Limb (tissue), 2 donors: ENCODE measurements at regions not wholly inside any gene's neighbourhood (a gene's known extent, or its start where the extent isn't known, plus 50 kb on each side); places are given as distances from the start of the nearest gene placed in this dataset.

ENCODE experiments used
- DNase-seq, 2 donors: peaks; one replicate each; pipeline ENCODE4 v3.0.0-alpha.2; 2016; ENCODE audit errors: extremely low spot score in 2 of 2

DNA sequence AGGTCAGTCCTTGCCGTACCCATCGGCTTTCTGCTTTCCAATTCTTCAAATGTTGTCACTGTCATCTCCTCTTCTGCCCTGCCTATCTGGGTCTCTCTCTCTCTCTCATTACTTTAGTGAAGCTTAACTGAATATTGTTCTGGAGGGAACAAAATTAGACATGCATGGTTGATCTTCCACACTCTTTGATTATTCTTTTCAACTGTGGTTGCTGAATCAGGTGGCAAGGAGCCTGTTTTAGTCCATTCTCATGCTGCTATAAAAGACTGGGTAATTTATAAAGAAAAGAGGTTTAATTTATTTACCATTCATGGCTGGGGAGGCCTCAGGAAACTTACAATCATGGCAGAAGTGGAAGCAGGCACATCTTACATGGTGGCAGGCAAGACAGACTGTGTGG is 157.9 kb downstream of the ARL4C start:
- no peak for DNase-seq

DNA sequence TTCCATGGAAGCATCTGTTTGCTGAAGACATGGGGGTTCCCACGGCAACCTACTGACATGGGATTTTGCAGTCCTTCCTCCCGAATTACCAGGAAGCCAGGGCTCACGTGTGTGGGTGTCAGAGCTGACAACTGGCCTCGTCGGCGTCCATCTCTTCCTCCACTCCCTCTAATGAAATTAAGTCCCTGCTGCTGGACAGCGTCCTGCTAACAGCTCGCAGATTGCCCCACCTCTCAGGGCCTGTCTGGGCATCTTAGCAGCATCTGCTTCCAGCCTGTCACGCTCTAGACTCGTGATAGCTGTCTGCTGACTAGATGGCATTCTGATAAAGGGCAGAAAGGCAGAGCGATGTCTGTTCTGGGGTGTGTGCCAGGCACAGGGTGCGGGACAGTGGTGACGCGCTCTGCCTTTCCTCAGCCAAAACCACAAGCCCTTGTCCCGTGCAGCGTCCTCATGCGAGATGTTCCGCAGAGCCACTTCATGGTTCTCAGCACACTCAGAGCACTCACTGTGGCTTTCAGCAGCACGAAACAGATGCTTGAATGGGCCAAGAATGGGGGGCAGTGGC is 161.1 kb downstream of the ARL4C start:
- DNase-seq, result peak; percentile 61 to 73

DNA sequence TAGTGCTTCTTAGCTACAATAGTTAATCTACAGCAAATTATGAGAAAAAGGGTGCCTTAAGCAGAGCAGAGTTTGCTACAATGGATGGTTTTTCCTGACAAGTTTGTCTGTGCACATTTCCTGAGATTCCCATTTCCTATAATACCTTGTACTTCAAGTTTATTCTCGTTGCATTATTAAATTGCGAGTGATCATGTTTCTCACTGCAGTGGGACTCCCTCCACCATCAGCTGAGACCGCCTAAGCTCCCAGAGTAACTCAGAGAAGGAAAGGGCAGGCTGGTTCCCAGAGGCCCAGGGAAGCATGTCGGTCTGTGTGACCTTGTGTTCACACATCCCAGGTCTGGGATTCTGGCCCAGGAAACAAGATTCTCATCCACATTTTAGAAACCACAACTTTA is 162.1 kb downstream of the ARL4C start:
- DNase-seq, result no peak

DNA sequence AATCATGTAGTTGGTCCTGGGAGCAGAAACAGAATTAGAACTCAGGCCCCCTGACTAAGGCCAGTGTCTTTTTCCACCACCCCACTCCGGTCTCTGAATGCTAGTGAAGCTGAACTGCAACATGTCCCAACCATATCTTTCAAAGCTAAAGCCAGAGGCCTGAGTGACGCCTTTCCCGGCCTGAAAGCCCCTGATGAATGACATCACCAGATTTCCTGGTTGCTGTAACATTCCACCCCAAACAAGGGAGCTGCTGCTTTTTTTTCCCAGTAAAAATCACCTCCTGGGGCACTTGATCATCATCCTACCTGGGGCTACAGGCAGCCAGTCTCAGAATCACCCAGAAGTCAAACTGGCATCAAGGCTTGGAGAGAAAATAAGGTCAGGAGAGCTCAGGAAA is 162.7 kb downstream of the ARL4C start:
- DNase-seq, result no peak

DNA sequence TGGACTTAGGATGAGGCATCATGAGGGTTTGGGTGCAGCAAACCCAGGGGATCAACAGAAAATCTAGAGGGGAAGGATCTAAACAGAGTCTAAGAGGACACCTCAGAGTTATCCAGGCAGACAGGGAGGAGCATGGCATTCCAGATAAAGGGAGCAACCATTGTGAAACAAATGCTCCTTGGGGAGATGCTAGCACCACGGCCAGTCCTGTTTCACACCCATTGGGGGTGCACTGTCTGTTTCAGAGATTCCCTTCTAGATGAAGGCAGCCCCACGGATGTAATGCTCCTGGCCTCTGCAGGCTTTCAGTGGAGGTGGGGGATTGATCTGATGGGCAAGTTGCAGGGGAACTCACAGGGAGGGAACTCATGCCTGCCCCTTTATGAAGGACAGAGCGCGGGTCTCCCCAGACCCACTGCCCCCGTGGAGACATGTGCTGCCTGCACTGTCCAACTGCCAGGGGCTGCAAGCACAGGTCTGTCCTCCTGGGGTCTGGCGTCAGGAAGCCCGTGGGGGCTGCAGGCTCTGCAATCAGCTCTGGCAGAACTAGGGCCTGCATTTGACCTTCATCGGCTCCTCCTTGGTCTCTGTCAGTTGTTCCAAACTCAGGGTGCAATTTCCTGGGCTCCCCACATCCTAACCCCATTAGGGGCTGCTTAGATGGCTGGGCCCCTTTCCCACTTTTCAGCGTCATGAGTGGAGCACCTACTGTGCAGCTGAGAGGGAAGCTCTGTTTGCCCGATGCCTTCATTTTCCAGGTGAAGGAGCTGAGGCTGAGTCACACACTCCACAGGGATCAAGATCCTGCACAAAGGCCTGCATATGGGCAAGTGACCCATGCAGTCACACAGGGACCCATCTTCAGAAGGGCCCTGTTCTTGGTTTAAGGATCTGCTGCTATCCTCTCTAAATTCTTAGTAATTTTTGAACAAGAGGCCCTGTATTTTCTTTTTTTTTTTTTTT is 163.4 kb downstream of the ARL4C start:
- no peak for DNase-seq

DNA sequence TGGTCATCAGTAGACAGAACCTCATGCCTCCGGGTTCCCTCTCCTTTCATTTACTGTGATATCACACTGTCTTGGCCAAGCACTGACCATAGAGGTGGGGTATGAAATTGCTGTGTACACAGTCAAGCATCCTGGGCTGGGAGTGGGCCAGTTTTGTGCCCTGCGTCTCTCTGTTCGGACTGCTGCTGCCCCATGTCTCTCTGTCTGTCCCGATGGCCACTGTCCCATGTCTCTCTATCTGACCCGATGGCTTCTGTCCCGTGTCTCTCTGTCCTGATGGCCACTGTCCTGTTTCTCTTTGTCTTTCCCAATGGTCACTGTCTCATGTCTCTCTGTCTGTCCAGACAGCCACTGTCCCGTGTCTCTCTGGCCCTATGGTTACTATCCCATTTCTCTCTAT is 164.9 kb downstream of the ARL4C start:
- no peak for DNase-seq

DNA sequence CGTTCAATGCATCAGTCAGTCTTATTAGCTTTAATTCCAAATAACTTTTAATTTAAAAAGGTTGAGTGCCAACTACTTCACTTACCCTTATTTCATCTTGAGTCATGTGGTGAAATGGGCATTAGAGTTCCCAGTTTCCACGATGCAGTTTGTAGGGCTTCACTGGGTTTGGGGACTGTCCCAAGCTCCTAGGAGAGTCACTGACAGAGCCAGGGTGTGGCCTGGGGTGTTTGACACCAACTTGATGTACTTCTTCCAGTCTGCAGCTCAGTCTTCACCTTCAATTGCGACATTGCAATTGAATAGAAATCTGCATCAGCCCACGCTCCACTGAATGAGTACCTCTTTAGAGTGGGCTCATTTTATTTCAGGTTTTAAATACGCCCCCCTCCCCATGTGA is 165.3 kb downstream of the ARL4C start:
- DNase-seq, result no peak

DNA sequence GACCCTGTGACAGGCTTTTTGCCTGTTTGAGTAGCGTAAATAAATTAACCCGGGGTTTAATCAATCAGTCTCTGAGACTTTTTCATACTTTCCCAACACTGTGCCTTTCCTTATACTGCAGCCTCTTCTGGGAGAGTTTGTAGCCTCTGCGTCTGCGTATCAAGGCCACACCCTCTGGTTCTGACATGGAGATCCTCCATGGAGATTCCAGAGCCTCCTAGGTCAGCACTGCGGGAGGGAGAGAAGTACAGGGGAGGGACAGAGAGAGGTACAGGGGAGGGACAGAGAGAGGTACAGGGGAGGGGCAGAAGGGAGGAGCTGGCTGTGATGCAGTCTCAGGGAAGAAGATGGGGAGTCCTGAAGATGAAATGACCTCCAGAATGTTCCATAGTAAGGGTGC is 166.0 kb downstream of the ARL4C start:
- DNase-seq, result no peak

DNA sequence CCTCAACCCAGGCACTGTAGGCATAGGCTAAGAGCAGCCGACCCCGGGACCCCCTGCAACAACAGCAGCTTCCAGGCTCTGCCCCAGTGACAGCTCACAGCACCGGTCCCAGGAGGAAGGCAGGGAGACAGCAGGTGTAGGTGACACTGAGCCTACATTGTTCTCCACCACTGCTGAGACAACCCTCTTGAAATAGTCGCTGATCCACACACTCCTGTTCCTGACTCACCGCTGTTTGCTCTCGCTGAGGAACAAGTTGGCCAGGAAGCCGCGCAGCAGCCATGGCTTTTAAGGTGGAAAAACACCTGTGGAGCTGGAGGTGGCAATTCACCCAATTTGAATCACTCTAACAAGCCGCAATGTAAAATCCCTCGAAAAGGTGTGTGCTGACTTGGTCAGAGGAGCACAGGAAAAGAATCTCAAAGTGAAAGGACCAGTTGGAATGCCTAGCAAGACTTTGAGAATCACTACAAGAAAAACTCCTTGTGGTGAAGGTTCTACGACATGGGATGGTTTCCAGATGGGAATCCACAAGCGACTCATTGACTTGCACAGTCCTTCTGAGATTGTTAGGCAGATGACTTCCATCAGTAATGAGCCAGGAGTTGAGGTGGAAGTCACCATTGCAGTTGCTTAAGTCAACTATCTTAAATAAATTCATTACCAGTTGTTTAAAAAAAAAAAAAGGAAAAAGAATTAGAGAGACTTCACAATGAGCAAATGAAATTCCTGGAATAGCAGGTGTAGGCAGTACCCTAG is 167.5 kb downstream of the ARL4C start:
- DNase-seq, result no peak

DNA sequence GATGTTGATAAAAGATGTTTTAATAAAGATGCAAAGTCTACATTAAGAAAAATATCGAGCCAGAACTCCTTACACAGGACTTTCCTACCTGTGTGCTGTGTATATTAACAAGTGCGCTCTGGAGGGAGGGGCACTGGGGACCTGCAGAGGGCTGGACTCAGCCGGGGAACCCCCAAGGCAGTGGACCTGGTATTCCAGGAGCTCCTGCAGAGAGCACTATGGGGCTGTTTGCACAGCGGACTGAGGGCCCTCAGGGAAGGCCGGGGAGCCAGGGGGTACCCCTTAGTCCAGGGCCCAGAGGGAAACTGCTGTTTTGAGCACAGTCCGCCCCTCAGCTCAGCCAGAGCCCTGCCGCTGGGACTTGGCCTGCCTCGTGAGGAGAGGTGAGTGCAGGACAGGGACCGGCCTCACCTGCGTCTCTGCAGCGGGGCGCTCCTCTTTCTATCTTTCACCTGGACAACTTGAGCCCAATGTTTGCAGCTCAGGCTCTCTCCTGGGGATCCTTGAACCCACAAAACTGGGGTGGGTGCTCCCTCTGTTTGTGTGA is 168.4 kb downstream of the ARL4C start:
- DNase-seq, result no peak

DNA sequence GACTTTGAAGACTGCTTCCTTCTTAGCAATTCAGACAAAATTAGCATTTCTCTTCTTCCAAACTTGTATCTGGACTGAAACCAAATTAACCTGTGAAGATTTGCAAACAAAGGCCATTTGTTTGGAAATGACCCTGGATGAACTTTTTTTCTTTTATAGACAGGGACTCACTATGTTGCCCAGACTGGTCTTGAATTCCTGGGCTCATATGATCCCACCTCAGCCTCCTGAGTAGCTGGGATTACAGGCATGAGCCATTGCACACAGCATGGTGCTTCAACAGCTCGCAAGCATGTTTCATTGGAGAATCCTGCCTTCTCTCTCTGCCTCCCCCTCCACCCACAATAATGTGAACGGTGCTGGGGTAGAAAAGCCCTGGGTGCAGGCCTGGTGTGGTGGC is 170.2 kb downstream of the ARL4C start:
- no peak for DNase-seq

DNA sequence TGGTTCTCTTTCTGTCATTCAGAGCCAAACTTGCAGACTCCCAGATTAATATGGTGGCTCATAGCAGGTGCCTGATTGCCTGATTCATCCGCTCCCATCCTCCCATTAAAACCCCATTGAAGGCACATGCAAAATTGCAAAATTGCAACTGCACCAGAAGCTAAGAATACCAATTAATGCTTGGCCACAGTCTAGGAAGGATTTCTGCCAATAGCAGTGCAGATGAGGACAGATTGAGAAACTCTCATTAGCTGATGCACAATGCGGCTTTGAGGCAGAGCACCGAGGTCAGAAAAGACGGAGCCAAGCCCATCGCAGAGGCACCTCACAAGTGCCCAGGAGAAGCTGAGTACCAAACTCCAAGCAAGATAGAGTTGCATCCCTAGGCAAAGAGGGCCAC is 172.8 kb downstream of the ARL4C start:
- DNase-seq, result no peak

DNA sequence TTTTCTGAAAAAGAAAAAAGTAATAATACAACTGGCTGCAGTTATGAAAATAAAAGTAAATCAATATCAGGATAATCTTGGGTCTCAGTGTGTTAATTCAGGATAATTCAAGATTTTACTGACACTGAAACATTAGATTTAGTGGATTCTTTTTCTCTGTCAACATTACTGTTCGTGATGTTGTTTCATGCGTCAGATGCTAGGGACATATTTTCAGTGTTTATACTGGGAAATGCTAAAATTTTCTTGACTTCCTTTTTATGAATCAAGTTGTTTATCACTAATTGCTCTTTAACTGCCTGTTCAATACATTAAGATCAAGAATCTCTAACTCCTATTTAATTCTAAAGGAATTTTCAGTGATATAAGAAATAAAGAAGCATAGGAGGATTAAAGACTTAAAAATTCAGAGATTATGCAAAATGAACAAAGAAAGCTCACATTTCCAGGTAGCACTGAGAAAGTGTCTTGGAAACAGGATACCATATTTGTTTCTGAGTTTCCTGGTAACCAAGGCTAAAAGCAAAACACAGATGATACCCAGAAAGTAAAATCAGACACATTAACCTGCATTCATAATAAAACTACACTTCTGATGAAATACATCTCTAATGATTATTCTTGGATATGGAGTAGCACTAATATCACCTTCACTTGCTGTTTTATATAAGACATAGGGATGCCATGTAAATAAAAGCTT is 174.0 kb downstream of the ARL4C start:
- no peak for DNase-seq

DNA sequence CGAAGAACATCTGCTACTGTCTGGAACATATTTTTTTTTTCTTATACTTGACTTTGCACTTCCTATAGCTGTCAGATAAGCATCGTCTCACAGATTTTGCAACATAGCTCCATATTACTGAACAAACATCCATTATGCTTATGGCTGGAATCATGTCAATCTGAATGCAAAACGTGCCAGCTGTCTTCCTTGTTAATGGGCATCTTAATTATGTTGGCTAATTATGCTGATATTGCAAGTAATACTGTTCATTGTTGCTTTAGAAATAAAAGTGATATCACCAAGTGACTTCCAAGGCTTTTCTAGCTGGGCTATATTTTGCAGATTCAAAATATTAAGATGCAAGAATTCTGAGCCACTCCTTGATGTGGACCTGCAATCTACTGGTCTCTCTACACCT is 176.8 kb downstream of the ARL4C start:
- no peak for DNase-seq

DNA sequence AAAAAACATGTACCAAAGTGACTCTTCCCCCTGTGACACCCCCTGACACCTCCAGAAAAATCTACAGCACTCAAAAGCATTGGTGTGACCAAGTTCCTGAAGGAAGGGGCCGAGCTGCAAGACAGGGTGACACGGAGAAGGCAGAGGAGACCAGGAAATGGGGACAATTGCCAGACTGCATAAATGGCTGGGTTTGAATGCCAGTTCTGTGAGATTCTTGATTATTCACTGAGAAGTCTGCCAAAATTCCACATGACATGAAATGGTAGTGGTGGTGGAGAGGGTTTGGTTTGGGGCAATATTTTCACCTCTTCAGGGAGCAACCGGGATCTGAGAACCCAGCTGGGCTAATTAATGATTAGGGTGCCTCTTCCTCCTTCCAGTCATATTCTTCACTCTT is 178.5 kb downstream of the ARL4C start:
- DNase-seq, result no peak

DNA sequence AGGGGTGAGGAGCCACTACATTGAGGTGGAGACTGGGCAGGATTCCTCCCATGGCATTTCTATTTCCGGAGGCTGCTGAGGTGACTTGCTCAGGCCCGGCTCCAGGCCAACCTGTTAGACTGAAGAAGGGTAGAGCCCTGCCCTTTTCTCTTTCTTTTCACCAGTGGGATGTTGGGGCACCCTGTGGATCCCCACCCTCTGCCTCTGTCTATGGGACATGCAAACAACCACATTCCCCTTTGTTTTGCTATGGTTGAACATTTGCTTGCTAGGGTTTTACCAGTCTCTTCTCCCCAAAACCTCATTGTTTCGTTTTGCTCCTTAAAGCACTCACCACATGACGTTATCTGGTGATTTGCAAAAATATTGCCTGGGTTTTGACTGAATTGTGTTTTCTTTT is 183.3 kb downstream of the ARL4C start:
- DNase-seq, result no peak

DNA sequence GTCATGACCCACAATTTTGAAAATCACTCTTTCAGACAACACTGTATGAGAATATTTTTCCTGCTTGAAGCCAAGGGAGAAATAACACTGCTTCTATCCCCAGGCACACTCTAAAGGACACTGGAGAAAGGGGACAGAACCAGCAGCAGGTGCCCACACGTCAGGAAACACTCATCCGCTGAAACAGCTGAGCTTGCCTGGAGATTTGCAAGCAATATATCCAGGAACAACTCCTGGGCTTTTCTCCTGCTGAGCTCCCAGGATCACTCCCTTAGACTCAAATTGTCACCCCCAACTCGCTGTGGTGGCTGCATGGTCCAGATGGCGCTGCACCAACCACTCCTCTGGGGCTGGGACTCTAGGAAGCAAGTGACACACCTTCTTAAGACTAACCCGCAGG is 186.7 kb downstream of the ARL4C start:
- DNase-seq, result no peak

DNA sequence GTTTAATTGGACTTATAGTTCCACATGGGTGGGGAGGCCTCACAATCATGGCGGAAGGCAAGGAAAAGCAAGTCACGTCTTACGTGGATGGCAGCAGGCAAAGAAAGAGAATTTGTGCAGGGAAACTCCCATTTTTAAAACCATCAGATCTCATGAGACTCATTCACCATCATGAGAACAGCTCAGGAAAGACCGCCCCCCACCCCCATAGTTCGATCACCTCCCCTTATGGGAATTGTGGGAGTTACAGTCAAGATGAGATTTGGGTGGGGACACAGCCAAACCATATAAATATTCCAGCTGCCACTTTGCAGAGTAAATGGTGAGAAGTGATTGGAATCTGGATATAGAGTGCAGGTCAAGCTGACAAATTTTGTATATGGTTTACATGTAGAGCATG is 187.4 kb downstream of the ARL4C start:
- DNase-seq, result no peak

DNA sequence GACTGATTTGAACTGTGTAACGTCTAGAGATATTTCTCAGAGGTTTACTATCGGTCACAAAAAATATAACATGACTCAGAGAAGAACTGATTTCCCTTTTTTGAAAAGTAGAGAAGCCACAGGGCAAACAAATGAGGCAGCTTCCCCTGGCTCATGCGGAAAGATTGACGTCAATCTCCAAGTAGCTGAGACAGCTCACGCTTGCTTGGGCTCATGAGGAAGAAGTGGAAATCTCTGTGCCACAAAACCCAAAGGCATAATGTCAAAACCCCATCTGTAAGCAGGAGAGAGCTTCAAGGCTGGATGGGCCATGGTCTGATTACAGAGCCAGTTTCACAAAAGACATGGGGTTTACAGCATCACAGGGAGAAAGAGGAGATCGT is 188.1 kb downstream of the ARL4C start:
- no peak for DNase-seq

DNA sequence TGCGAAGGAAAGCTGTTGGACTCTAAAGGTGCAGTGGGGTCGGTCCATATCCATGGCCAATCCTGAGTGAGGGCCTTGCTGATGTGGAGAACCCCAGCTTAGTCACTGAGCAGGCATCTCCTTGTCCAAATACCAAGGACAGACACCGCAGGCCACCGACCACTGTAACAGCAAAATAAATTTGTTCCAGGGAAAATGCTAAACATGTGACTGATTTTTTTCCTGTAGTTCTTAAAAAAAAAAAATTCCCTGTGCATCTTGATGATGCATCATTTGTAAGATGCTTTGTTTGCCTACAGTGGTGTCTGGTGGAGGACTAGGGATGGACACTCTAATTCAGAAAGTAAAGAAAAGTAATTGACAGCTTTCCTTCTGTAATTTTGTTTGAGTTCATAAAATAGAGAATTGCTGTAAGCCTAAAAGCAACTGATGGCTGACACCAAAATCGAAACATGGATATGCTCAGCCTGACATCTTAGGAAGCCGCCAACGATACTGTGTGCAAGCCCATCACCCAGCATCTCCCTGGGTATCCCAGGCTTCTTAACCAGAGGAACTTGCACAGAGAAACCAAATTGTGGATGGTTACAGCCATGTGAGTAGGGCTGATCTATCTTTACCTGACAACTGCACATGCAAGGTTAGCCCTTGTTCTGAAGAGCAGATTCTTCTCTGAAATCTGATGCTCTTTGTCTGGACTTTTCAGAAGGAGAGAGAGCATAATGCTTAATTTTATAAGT is 188.6 kb downstream of the ARL4C start:
- no peak for DNase-seq
